ENCODE measurements at regions not wholly inside any gene's neighbourhood (a gene's known extent, or its start where the extent isn't known, plus 50 kb on each side); places are given as distances from the start of the nearest gene placed in this dataset.

DNA sequence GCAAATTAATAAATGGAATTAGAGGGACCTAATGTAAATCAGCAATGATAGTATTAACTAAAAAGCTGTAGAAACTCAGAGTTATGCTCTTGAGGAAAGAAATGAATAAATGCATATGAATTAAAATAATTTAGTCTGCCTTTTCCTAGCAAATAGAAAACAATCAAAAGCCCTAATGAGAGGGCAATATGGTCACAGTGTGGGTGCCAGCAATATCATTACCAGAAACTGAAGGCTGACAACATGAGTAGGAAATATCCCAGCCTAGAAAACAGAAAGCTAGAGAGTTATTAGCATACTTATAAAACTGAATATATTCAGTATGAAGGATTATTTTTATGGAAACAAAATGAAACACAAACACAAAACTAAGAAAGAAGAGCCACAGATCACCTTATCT lies 987.5 kb upstream of the SEL1L start:
- no peak overlapping the region for H3K4me3 ChIP-seq (ENCODE audit: low read length)
- DNase-seq (ENCODE audit: low read depth): no peak
- TF ChIP-seq, protein P1, sequence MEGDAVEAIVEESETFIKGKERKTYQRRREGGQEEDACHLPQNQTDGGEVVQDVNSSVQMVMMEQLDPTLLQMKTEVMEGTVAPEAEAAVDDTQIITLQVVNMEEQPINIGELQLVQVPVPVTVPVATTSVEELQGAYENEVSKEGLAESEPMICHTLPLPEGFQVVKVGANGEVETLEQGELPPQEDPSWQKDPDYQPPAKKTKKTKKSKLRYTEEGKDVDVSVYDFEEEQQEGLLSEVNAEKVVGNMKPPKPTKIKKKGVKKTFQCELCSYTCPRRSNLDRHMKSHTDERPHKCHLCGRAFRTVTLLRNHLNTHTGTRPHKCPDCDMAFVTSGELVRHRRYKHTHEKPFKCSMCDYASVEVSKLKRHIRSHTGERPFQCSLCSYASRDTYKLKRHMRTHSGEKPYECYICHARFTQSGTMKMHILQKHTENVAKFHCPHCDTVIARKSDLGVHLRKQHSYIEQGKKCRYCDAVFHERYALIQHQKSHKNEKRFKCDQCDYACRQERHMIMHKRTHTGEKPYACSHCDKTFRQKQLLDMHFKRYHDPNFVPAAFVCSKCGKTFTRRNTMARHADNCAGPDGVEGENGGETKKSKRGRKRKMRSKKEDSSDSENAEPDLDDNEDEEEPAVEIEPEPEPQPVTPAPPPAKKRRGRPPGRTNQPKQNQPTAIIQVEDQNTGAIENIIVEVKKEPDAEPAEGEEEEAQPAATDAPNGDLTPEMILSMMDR (conservative IDR thresholded peaks at IDR 0.05; ENCODE audit: low read length): no peak

DNA sequence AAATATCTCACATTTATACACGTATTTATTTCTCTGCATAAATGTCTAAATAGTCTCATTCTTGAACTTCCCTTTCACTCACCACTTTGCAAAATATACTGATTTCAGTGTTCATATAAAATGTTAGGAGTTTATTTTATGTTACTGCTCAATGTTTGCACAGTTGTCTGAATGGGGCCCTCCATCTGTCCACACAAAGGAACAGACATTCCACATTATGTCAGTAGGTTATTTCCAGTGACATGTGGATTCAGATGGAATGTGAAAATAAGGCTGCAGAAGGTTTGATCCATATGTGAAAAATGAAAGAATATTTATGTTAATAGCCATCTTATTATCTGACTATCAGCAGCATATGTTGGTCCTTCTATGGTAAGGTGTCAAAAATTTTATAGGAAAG lies 994.4 kb upstream of the SEL1L start:
- no peak overlapping the region for H3K4me3 ChIP-seq (ENCODE audit: low read length)
- TF ChIP-seq, protein P1 (conservative IDR thresholded peaks at IDR 0.05; ENCODE audit: low read length): no peak
- no peak for DNase-seq (ENCODE audit: low read depth)

DNA sequence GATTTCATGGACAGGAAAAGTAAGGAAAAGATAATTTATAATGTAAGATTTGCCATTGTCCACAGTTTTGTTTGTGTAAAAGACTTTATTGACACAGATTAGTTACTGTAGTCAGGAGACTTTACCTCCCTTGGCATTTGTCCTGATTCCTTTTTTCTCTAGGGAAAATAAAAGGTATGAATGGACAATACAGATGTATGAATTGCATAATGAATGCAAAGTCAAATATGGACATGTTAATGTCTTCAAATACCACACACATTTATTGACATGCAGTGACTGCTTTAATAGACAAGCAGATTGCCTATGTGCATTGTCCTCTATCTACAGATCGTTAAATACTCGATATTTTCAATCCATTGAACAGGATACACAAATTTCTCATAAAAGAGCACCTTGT lies 999.7 kb upstream of the SEL1L start:
- DNase-seq (ENCODE audit: low read depth): no peak
- H3K4me3 ChIP-seq (ENCODE audit: low read length): no peak overlapping the region
- TF ChIP-seq, protein P1 (conservative IDR thresholded peaks at IDR 0.05; ENCODE audit: low read length): no peak

DNA sequence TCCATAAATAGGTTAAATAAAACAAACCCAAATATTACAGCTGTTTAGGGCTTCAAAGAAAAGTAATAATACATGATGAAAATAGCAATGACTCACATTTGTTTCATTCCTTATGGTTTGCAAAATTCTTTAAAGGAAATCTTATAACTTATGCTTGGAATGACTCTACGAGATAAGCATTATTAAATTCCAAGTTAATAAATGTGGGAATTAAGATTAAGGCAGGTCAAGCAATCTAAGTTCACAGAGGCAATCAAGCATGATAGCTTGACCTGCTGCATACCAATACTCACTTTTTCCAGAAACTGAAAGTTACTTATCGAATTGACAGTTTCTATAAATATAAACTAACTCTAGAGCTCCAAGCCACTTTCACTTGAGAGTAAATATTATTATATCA lies 1002.9 kb upstream of the SEL1L start:
- H3K4me3 ChIP-seq (ENCODE audit: low read length): no peak overlapping the region
- no peak for DNase-seq (ENCODE audit: low read depth)
- TF ChIP-seq, protein P1 (conservative IDR thresholded peaks at IDR 0.05; ENCODE audit: low read length): no peak

DNA sequence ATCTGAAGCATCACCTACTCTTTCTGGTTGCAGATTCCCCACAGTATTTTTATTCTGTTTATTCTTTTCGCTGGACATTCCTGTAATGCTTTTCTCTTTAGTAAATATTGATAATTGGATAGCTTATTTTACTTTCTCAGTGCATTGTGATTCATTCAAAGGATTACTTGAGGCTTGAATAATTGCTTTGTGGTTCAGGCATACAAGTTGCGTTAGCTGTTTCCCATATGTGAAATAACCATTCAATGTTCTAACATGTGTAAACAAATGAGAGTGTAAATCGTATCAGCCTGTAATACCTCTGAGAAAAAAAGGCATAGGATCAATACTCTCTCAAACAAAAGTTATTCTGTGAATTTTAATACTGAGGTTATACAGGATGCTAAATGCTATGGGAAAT lies 1004.2 kb upstream of the SEL1L start:
- no peak for DNase-seq (ENCODE audit: low read depth)
- H3K4me3 ChIP-seq (ENCODE audit: low read length): no peak overlapping the region
- TF ChIP-seq, protein P1 (conservative IDR thresholded peaks at IDR 0.05; ENCODE audit: low read length): no peak

DNA sequence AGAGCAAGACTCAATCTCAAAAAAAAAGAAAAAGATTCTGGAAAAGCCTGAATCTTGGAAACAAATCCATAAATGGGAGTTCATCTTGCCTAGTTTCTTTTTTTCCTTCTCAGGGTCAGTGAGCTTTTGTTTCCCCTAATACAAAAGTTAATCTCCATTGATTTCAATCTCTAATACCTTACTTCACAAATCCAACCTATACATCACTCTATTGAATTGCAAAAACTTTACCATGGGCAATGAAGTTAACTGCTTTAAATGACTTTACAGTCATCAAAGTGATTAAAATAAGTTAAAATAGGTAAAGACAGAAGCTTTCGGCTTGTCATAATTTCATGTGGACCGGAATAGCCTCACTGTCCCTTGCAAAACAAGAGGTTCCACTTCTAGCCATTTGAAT lies 1012.7 kb upstream of the SEL1L start:
- no peak for DNase-seq (ENCODE audit: low read depth)
- TF ChIP-seq, protein P1 (conservative IDR thresholded peaks at IDR 0.05; ENCODE audit: low read length): no peak
- no peak overlapping the region for H3K4me3 ChIP-seq (ENCODE audit: low read length)

DNA sequence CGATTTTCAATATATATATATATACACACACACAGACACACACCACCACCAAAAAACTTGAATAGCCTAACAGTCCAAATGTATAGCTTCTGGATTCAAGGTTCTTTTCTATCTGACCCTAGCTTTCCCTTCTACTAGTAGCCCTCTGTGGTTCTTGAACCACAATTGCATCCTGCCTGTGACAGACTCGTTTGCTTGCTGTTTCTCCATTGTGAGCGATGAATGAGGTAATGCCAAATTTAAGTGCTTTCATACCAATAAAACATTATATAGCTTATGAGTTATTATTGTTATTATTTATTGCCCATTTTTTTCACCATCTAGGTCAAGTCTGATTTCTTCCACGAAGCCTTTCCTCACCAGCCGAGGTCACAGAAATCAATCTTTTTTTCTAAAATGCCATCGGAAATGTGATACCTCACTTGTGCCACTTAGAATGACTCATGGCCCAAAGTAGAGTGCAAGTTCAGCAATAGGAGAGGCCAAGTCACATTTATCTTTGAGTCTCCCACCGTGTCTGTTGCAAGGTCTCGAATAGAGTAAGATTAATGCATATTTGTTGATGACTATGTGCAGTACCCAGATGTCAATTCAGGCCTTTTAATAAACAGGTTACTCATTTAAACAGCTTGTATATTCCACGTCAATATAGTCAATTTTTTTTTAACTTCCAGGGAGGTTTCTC lies 1015.8 kb upstream of the SEL1L start:
- TF ChIP-seq, protein P1 (conservative IDR thresholded peaks at IDR 0.05; ENCODE audit: low read length): no peak

More for the DNA sequence above, 1015.8 kb upstream of the SEL1L start:
- DNase-seq (ENCODE audit: low read depth): no peak
- H3K4me3 ChIP-seq (ENCODE audit: low read length): no peak overlapping the region
